Cardiac fibroblast (primary cell): ENCODE measurements at regions not wholly inside any gene's neighbourhood (a gene's known extent, or its start where the extent isn't known, plus 50 kb on each side); places are given as distances from the start of the nearest gene placed in this dataset.
"Not testable (repeated sequence)": the region's sequence is repeated elsewhere in the genome, so short reads cannot be mapped to it uniquely, and the experiment has no call there.

Experiments used
- DNase-seq, 2 donors: peaks; one replicate each; pipeline versions ENCODE4 v3.0.0 to v3.0.0-alpha.2; 2010; ENCODE audit warnings: low read depth in 2 of 2
- H3K4me3 ChIP-seq, 2 donors: replicated peaks in 1 of 2; 1 replicate in 1 of 2; 2 replicates in 1 of 2; pipeline ENCODE4 v1.5.1; 2011; ENCODE audit warnings: low read depth in 2 of 2, low read length in 2 of 2, mild to moderate bottlenecking in 2 of 2, moderate library complexity in 1 of 2
- TF ChIP-seq, protein P1 (sequence below): IDR thresholded peaks from one replicate; pipeline ENCODE4 v1.5.1; 2011; ENCODE audit warnings: low read depth, mild to moderate bottlenecking, low read length, inconsistent platforms

DNA sequence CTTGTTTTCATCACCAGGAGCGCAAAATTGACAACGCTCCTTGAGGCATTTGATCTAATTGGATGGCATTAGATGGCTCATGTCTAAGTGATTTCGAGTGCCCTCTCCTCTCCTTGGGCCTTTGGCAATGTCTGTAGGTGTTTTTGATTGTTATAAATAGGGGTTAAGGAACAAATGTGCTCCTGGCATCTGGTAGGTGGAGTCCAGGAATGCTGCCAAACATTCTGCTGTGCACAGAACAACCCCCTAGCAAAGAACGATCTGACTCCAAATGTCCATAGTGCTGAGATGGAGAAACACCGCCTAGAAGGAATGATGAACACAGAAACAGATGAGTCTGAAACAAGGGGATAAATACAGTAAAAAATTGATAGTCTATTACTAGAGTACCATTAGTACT is 68.0 kb upstream of the C1QTNF9B start:
- TF ChIP-seq, protein P1, sequence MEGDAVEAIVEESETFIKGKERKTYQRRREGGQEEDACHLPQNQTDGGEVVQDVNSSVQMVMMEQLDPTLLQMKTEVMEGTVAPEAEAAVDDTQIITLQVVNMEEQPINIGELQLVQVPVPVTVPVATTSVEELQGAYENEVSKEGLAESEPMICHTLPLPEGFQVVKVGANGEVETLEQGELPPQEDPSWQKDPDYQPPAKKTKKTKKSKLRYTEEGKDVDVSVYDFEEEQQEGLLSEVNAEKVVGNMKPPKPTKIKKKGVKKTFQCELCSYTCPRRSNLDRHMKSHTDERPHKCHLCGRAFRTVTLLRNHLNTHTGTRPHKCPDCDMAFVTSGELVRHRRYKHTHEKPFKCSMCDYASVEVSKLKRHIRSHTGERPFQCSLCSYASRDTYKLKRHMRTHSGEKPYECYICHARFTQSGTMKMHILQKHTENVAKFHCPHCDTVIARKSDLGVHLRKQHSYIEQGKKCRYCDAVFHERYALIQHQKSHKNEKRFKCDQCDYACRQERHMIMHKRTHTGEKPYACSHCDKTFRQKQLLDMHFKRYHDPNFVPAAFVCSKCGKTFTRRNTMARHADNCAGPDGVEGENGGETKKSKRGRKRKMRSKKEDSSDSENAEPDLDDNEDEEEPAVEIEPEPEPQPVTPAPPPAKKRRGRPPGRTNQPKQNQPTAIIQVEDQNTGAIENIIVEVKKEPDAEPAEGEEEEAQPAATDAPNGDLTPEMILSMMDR: no peak
- H3K4me3 ChIP-seq: no peak overlapping the region
- DNase-seq: peak in 1 of 2 donors; percentile 24

DNA sequence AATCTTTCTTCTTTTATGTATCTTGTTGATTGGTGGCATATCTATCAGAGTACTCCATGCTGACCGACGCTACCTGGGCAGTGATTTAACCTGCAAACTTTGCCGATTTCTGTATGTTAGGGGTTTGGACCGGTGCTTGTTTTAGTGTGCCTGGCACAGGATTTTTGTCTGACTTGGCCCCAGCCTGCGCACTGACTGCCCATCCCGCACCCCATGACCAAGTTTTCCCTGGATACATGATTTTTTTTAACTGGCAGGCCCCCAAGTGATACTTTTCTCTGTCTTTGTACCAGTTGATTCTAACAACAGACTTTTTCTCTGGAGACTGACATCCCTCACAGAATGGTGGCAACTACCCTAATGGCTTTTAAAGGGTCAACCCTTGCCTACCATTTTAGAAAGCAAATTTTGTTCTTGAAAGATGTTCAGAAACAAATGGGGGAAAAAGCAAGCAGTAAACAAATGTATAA is 69.0 kb upstream of the C1QTNF9B start:
- no peak overlapping the region for H3K4me3 ChIP-seq
- no peak for DNase-seq
- TF ChIP-seq, protein P1: no peak

DNA sequence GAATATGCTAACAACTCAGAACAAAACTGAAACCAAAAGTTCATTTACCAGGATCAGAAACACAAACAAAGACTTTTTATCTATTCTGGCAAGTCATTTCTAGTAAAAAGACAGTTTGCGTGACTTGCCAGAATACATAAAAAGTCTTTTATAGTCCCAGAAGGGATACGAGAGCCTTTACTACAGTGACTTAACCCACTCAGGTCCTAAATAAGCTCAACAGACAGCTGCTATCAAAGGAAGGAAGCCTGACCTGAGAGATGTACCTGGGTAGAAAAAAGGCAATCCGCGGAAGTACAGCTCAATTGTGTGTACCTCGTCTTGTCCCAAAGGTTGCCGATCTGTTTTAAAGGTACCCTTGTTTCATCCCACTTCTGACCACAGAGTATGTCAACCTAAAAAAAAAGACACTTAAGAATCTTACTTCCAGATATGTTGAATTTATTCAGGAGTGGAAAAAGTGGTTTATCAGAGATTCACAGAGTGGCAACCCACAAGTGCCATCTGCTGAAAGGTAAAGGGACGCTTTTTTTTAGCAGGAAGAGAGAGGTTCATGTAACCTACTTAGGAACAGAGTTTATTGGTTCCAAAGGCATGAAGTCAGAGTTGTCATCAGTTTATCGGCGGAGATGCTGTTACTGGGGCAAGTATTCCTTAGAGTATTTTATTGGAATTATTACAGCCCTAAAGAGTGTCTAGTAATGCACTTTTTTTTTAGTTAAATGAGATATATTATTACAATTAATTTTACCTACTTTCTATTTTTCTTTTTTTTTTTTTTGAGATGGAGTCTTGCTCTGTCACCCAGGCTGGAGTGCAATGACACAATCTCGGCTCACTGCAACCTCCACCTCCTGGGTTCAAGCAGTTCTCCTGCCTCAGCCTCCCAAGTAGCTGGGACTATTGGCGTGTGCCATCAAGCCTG is 69.7 kb upstream of the C1QTNF9B start:
- DNase-seq: peak in 1 of 2 donors; percentile 33
- TF ChIP-seq, protein P1: no peak
- H3K4me3 ChIP-seq: no peak overlapping the region

DNA sequence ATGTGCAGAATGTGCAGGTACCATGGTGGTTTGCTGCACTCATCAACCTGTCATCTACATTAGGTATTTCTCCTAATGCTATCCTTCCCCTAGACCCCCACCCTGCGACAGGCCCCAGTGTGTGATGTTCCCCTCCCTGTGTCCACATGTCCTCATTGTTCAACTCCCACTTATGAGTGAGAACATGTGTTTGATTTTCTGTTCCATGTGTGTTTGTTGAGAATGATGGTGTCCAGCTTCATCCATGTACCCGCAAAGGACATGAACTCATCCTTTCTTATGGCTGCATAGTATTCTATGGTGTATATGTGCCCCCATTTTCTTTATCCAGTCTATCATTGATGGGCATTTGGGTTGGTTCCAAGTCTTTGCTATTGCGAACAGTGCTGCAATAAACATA is 70.5 kb upstream of the C1QTNF9B start:
- not testable (repeated sequence) for DNase-seq, H3K4me3 ChIP-seq

DNA sequence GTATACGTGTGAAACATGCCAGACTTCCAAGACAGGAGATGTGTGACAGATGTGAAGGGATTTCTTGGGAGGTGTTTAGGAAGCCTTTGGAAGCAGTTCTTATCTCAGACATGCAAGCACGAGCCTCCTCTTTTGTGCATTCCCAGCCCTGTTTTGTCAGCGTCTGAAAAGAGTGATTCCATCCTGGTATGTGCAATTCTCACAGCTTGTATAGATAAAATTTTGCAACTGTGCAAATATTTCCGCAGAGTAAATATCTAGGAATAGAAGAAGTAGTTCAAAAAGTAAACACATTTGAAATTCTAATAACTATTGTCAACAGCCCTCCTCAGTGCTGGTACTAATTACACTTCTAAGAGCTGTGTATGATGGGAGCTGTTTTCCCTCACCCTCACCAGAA is 72.3 kb upstream of the C1QTNF9B start:
- DNase-seq: peak in 1 of 2 donors; percentile 68
- TF ChIP-seq, protein P1: no peak
- no peak overlapping the region for H3K4me3 ChIP-seq

DNA sequence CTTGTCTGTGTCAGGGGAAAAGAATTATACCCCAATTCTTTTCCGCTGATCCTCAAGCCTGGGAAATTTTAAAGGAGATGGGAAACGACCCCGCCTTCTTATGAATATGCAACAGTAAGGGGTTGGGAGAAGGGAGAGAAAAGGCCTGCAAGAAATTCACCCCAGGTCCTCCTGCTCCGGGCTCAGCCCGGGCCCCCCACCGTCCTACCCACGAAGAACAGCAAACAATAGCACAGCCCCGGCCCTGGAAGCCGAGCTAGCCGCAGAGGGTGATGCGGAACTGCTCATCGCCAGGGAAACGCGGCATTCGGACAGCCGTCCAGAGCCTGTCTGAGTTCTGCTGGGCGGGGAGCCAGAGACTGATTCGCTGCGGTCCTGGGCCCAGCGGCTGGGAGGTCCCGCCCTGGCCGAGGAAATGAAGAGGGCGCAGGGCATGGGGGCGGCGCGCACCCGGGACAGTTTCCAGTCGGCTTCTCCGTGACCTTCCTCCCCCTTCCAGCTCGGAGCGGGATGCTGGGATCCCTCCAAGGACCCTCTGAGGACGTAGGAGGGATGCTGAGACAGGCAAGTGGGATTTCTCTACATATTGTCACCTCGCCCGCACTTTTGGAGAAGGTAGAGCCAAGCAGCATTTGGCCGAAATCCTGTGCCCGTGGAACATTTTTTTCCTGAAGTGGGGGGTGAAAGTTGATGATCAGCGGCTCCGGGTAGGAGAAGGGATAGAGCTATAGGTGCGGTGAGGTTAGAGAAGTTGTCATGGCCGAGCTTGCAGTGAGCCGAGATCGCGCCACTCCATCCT is 82.3 kb upstream of the C1QTNF9B start:
- DNase-seq: peak; percentile 79 to 88
- TF ChIP-seq, protein P1: no peak
- peak overlapping the region; percentile 64 to 67 for H3K4me3 ChIP-seq

DNA sequence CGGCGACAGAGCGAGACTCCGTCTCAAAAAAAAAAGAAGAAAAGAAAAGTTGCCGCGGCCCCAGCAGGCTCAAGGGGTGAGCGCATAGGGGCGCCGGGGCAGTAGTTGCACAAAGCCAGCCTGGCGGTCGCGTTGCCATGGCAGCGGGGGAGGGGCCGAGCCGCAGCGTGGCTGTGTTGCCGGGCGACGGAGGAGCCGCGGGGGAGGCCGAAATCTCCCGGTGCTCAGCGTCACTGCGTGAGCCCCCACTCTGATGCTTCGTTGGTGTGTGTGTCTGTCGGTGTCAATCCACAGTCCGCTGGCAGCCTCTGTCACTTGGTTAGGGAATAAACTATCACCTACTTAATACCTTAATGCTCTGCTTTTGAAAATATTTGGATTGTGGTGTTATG is 82.9 kb upstream of the C1QTNF9B start:
- peak; percentile 81 to 88 for DNase-seq
- H3K4me3 ChIP-seq: peak overlapping the region; percentile 64 to 67
- TF ChIP-seq, protein P1: no peak
